GM21529 (cell line): ENCODE measurements at regions not wholly inside any gene's neighbourhood (a gene's known extent, or its start where the extent isn't known, plus 50 kb on each side); places are given as distances from the start of the nearest gene placed in this dataset.
"Not testable (repeated sequence)": the region's sequence is repeated elsewhere in the genome, so short reads cannot be mapped to it uniquely, and the experiment has no call there.

Source experiments
- ATAC-seq: cut with Tn5 transposase; IDR thresholded peaks from one replicate; pipeline ENCODE4 v1.9.1; 2021; ENCODE audit not compliant: unreplicated experiment

- not testable (repeated sequence) for ATAC-seq
Observed at GRCh38 chr10:46095943-46096342, 49.9 kb upstream of the MSMB start.

GRCh38 chr10:46096446-46096845 lies 50.4 kb upstream of the MSMB start:
- ATAC-seq: no peak

- no peak for ATAC-seq
Observed at GRCh38 chr10:46096909-46097575, 51.0 kb upstream of the MSMB start.

- ATAC-seq: no peak
Observed at GRCh38 chr10:46097576-46098317, 51.7 kb upstream of the MSMB start.

- no peak for ATAC-seq
Observed at GRCh38 chr10:46098386-46098785, 52.3 kb upstream of the MSMB start.

- not testable (repeated sequence) for ATAC-seq
Observed at GRCh38 chr10:46098925-46099324, 52.9 kb upstream of the MSMB start.

GRCh38 chr10:46104071-46104585 lies 58.1 kb upstream of the MSMB start:
- ATAC-seq: no peak

GRCh38 chr10:46105416-46105815 lies 59.3 kb upstream of the MSMB start:
- ATAC-seq: not testable (repeated sequence)

- ATAC-seq: peak; percentile 36
Observed at GRCh38 chr10:46105856-46106409, 59.9 kb upstream of the MSMB start.

GRCh38 chr10:46106410-46107255 lies 60.6 kb upstream of the MSMB start:
- ATAC-seq: peak; percentile 94

GRCh38 chr10:46108158-46108499 lies 62.1 kb upstream of the MSMB start:
- ATAC-seq: not testable (repeated sequence)

GRCh38 chr10:46154271-46154670 lies 108.2 kb upstream of the MSMB start:
- not testable (repeated sequence) for ATAC-seq

- ATAC-seq: not testable (repeated sequence)
Observed at GRCh38 chr10:46154683-46155082, 108.6 kb upstream of the MSMB start.

- not testable (repeated sequence) for ATAC-seq
Observed at GRCh38 chr10:46156866-46157265, 110.8 kb upstream of the MSMB start.

- ATAC-seq: no peak
Observed at GRCh38 chr10:46169736-46170135, 117.1 kb upstream of the ANTXRL start.

GRCh38 chr10:46170789-46171188 lies 116.0 kb upstream of the ANTXRL start:
- no peak for ATAC-seq

- no peak for ATAC-seq
Observed at GRCh38 chr10:46171661-46172060, 115.1 kb upstream of the ANTXRL start.

GRCh38 chr10:46175296-46175695 lies 111.5 kb upstream of the ANTXRL start:
- ATAC-seq: no peak

GRCh38 chr10:46175831-46176230 lies 111.0 kb upstream of the ANTXRL start:
- no peak for ATAC-seq

GRCh38 chr10:46187431-46187830 lies 99.4 kb upstream of the ANTXRL start:
- ATAC-seq: not testable (repeated sequence)

GRCh38 chr10:46197050-46197449 lies 89.7 kb upstream of the ANTXRL start:
- ATAC-seq: no peak
